H9 (cell line): ENCODE measurements at regions not wholly inside any gene's neighbourhood (a gene's known extent, or its start where the extent isn't known, plus 50 kb on each side); places are given as distances from the start of the nearest gene placed in this dataset.
A peak's percentile ranks its signal among the peaks of the same experiment; 100 is the strongest.

Experiments used
- DNase-seq: peaks from one replicate; pipeline ENCODE4 v3.0.0-alpha.2; 2017
- H2AFZ ChIP-seq: one replicate; pipeline ENCODE4 v1.6.1; 2013; ENCODE audit warnings: mild to moderate bottlenecking, low read length, control low read depth, moderate library complexity
- H2AK5ac ChIP-seq: 2 replicates; pipeline ENCODE4 v1.6.1; 2013; ENCODE audit warnings: low read length, control low read depth, mixed read lengths; ENCODE audit not compliant: insufficient read length
- H2BK120ac ChIP-seq: one replicate; pipeline ENCODE4 v1.6.1; 2013; ENCODE audit warnings: low read depth, mild to moderate bottlenecking, low read length, control low read depth, inconsistent platforms; ENCODE audit not compliant: poor library complexity, severe bottlenecking
- H2BK12ac ChIP-seq: 2 replicates; pipeline ENCODE4 v1.6.1; 2013; ENCODE audit warnings: low read length, control low read depth, mixed read lengths, low read depth; ENCODE audit not compliant: insufficient read length
- H2BK15ac ChIP-seq: 2 replicates; pipeline ENCODE4 v1.6.1; 2013; ENCODE audit warnings: low read depth, low read length, control low read depth
- H2BK20ac ChIP-seq: one replicate; pipeline ENCODE4 v1.6.1; 2013; ENCODE audit warnings: low read depth, mild to moderate bottlenecking, low read length, control low read depth, inconsistent platforms; ENCODE audit not compliant: poor library complexity, severe bottlenecking
- H2BK5ac ChIP-seq: 2 replicates; pipeline ENCODE4 v1.6.1; 2013; ENCODE audit warnings: low read length, control low read depth, mixed read lengths; ENCODE audit not compliant: insufficient read length
- H3K14ac ChIP-seq: 2 replicates; pipeline ENCODE4 v1.6.1; 2013; ENCODE audit warnings: low read length, control low read depth; ENCODE audit not compliant: insufficient read depth
- H3K18ac ChIP-seq: 2 replicates; pipeline ENCODE4 v1.6.1; 2013; ENCODE audit warnings: low read depth, mild to moderate bottlenecking, mixed read lengths, low read length, control low read depth; ENCODE audit not compliant: insufficient read length
- H3K23ac ChIP-seq: 2 replicates; pipeline ENCODE4 v1.6.1; 2013; ENCODE audit warnings: low read length, control low read depth, mixed read lengths, low read depth; ENCODE audit not compliant: insufficient read length
- H3K23me2 ChIP-seq: 2 replicates; pipeline ENCODE4 v1.6.1; 2013; ENCODE audit warnings: low read depth, mild to moderate bottlenecking, mixed read lengths, low read length, control low read depth; ENCODE audit not compliant: insufficient read length, poor library complexity, severe bottlenecking
- H3K27ac ChIP-seq: 2 replicates; pipeline ENCODE4 v1.5.1; 2013; ENCODE audit warnings: low read length, control low read depth, mixed read lengths, low read depth; ENCODE audit not compliant: insufficient read length
- H3K27me3 ChIP-seq: 2 replicates; pipeline ENCODE4 v1.6.1; 2013; ENCODE audit warnings: low read length, control low read depth, inconsistent platforms; ENCODE audit not compliant: insufficient read depth
- H3K4ac ChIP-seq: 2 replicates; pipeline ENCODE4 v1.6.1; 2013; ENCODE audit warnings: low read depth, mild to moderate bottlenecking, control low read depth, inconsistent platforms, low read length, moderate library complexity
- H3K4me1 ChIP-seq: 2 replicates; pipeline ENCODE4 v1.6.1; 2013; ENCODE audit warnings: low read length, control low read depth, inconsistent platforms; ENCODE audit not compliant: insufficient read depth
- H3K4me2 ChIP-seq: 2 replicates; pipeline ENCODE4 v1.6.1; 2013; ENCODE audit warnings: low read length, control low read depth, mixed read lengths; ENCODE audit not compliant: insufficient read length, insufficient read depth
- H3K56ac ChIP-seq: 2 replicates; pipeline ENCODE4 v1.6.1; 2013; ENCODE audit warnings: low read depth, mild to moderate bottlenecking, mixed read lengths, low read length, control low read depth; ENCODE audit not compliant: insufficient read length
- H3K79me1 ChIP-seq: 2 replicates; pipeline ENCODE4 v1.6.1; 2013; ENCODE audit warnings: low read depth, mild to moderate bottlenecking, moderate library complexity, low read length, control low read depth, inconsistent platforms; ENCODE audit not compliant: insufficient read depth, poor library complexity, severe bottlenecking
- H3K79me2 ChIP-seq: 2 replicates; pipeline ENCODE4 v1.6.1; 2013; ENCODE audit warnings: low read length, control low read depth, inconsistent platforms; ENCODE audit not compliant: insufficient read depth
- H3K9ac ChIP-seq: 2 replicates; pipeline ENCODE4 v1.6.1; 2013; ENCODE audit warnings: low read length, control low read depth, mixed read lengths; ENCODE audit not compliant: insufficient read length; ENCODE audit errors: extremely low read depth
- H3K9me3 ChIP-seq: one replicate; pipeline ENCODE4 v1.6.1; 2013; ENCODE audit warnings: low read depth, low read length, inconsistent platforms; ENCODE audit not compliant: control insufficient read depth
- H3T11ph ChIP-seq: one replicate; pipeline ENCODE4 v1.6.1; 2013; ENCODE audit warnings: mild to moderate bottlenecking, low read length, control low read depth, inconsistent platforms
- H4K20me1 ChIP-seq: one replicate; pipeline ENCODE4 v1.6.1; 2013; ENCODE audit not compliant: control insufficient read depth, insufficient read length, insufficient read depth
- H4K5ac ChIP-seq: 2 replicates; pipeline ENCODE4 v1.6.1; 2013; ENCODE audit warnings: low read depth, mild to moderate bottlenecking, mixed read lengths, low read length, control low read depth; ENCODE audit not compliant: insufficient read length
- H4K8ac ChIP-seq: replicated peaks from 2 replicates; pipeline ENCODE4 v1.6.1; 2013; ENCODE audit warnings: low read length, control low read depth, mixed read lengths, low read depth; ENCODE audit not compliant: insufficient read length
- H4K91ac ChIP-seq: 2 replicates; pipeline ENCODE4 v1.6.1; 2013; ENCODE audit warnings: low read depth, mild to moderate bottlenecking, moderate library complexity, mixed read lengths, low read length, control low read depth; ENCODE audit not compliant: insufficient read length
- H3K27ac Mint-ChIP-seq, 3 experiments: 2 replicates in 2 of 3; 3 replicates in 1 of 3; pipeline ENCODE4 v1.8.0; 2020 to 2021; ENCODE audit warnings: mixed read lengths in 3 of 3, mild to moderate bottlenecking in 1 of 3, moderate library complexity in 1 of 3
- H3K27me3 Mint-ChIP-seq: 2 replicates; pipeline ENCODE4 v1.8.0; 2021; ENCODE audit warnings: low read depth, mild to moderate bottlenecking, moderate library complexity, mixed read lengths
- H3K36me3 Mint-ChIP-seq, 3 experiments: 2 replicates in 2 of 3; 3 replicates in 1 of 3; pipeline ENCODE4 v1.8.0; 2020 to 2021; ENCODE audit warnings: low read depth in 3 of 3, mixed read lengths in 3 of 3; ENCODE audit not compliant: insufficient read depth in 1 of 3
- H3K4me1 Mint-ChIP-seq, 2 experiments: 2 replicates each; pipeline ENCODE4 v1.8.0; 2020; ENCODE audit warnings: mixed read lengths in 2 of 2
- H3K4me3 Mint-ChIP-seq, 2 experiments: 2 replicates in 1 of 2; 3 replicates in 1 of 2; pipeline ENCODE4 v1.8.0; 2020 to 2021; ENCODE audit warnings: mild to moderate bottlenecking in 2 of 2, mixed read lengths in 2 of 2, moderate library complexity in 1 of 2
- H3K9me3 Mint-ChIP-seq, 2 experiments: 2 replicates in 1 of 2; 3 replicates in 1 of 2; pipeline ENCODE4 v1.8.0; 2020; ENCODE audit warnings: mild to moderate bottlenecking in 2 of 2, mixed read lengths in 2 of 2, moderate library complexity in 1 of 2
- WGBS: extraction: QIAGEN DNeasy Blood & Tissue Kit; methylation state at CpG from one replicate; pipeline ENCODE4 v1.1.7; 2013; ENCODE audit warnings: missing lambda C conversion rate, low lambda C conversion rate, mixed read lengths; ENCODE audit not compliant: insufficient read length; ENCODE audit errors: extremely low coverage; 5-methylcytosine and 5-hydroxymethylcytosine counted together
- TF ChIP-seq, protein P1 (sequence below): fragments of 200-600 bp; sonication (generic); conservative IDR thresholded peaks from 3 replicates; pipeline ENCODE4 v1.8.0; 2021; ENCODE audit warnings: antibody characterized with exemption, mild to moderate bottlenecking

DNA sequence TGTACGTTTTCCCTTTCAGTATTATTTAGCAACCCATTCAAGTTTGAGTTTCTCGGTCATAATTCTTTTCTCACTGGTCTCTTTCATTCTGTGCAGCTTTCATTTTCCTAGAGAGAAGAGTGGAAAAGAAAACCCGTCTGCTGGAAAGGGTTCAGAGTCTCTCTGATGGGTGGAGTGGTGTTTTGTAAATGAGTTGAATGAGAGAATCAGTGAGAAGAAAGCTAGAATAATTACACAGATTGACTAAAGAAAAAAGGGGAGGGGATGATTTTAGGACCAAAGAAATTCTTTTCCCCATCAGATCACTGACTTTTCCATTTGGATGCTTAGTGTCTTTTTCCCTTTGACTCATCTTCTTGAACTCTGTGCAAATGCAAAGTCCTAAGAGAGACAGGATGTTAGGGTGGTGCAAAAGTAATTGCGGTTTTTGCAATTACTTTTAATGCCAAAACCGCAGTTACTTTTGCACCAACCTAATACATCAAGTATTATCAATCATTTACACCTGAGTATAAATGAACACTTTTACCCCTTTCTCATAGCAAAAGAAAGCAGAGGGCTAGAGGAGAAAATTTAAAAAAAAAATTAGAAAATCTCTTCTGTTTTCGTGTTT, 242.1 kb upstream of the SP4 start:
- no peak overlapping the region for H4K8ac ChIP-seq
- H4K20me1 ChIP-seq, result no peaks in the 10 kb centered on the region
- no peak overlapping the region for H3K9ac ChIP-seq
- H2BK20ac ChIP-seq, result no peak overlapping the region
- no peaks in the 10 kb centered on the region for H3K79me1 ChIP-seq
- H3K23me2 ChIP-seq, result no peaks in the 10 kb centered on the region
- H3K4ac ChIP-seq, result no peak overlapping the region
- no peak overlapping the region for H3K18ac ChIP-seq
- Mint-ChIP-seq H3K27me3 (peaks cover 5% of the 10 kb centered on the region), H3K36me3 (peaks cover 12 to 19% (median 14%) of the 10 kb centered on the region in 3 experiments; a peak in 6 of 7 replicates), H3K27ac (peak overlapping the region in 2 of 3 experiments; percentile 55 to 66; a peak in 4 of 7 replicates), H3K4me3 (no peak overlapping the region), H3K9me3 (peaks cover 6 to 12% of the 10 kb centered on the region in 2 experiments), H3K4me1 (peaks cover 27 to 28% of the 10 kb centered on the region in 2 experiments)
- no peaks in the 10 kb centered on the region for H3K27me3 ChIP-seq
- H3T11ph ChIP-seq, result no peak overlapping the region
- H2AFZ ChIP-seq, result no peak overlapping the region
- no peak for DNase-seq
- H2BK120ac ChIP-seq, result no peak overlapping the region
- H2BK5ac ChIP-seq, result no peak overlapping the region
- no peak overlapping the region for H3K4me2 ChIP-seq
- no peaks in the 10 kb centered on the region for H3K79me2 ChIP-seq
- H3K27ac ChIP-seq, result no peak overlapping the region
- H2AK5ac ChIP-seq, result no peak overlapping the region
- H2BK12ac ChIP-seq, result no peak overlapping the region
- H3K4me1 ChIP-seq, result no peaks in the 10 kb centered on the region
- TF ChIP-seq, protein P1, sequence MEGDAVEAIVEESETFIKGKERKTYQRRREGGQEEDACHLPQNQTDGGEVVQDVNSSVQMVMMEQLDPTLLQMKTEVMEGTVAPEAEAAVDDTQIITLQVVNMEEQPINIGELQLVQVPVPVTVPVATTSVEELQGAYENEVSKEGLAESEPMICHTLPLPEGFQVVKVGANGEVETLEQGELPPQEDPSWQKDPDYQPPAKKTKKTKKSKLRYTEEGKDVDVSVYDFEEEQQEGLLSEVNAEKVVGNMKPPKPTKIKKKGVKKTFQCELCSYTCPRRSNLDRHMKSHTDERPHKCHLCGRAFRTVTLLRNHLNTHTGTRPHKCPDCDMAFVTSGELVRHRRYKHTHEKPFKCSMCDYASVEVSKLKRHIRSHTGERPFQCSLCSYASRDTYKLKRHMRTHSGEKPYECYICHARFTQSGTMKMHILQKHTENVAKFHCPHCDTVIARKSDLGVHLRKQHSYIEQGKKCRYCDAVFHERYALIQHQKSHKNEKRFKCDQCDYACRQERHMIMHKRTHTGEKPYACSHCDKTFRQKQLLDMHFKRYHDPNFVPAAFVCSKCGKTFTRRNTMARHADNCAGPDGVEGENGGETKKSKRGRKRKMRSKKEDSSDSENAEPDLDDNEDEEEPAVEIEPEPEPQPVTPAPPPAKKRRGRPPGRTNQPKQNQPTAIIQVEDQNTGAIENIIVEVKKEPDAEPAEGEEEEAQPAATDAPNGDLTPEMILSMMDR, result no peak
- H3K14ac ChIP-seq, result no peak overlapping the region
- no peak overlapping the region for H3K23ac ChIP-seq
- no peak overlapping the region for H3K56ac ChIP-seq
- no CpG with 5 or more reads among the region's 6 CpGs for WGBS
- no peaks in the 10 kb centered on the region for H3K9me3 ChIP-seq
- no peak overlapping the region for H2BK15ac ChIP-seq
- H4K5ac ChIP-seq, result no peak overlapping the region
- H4K91ac ChIP-seq, result no peak overlapping the region
